Left forelimb (tissue), 1 donor: ENCODE measurements at regions not wholly inside any gene's neighbourhood (a gene's known extent, or its start where the extent isn't known, plus 50 kb on each side); places are given as distances from the start of the nearest gene placed in this dataset.

ENCODE experiments used
- DNase-seq: peaks from one replicate; pipeline ENCODE4 v3.0.0-alpha.2; 2018; ENCODE audit warnings: low spot score

DNA sequence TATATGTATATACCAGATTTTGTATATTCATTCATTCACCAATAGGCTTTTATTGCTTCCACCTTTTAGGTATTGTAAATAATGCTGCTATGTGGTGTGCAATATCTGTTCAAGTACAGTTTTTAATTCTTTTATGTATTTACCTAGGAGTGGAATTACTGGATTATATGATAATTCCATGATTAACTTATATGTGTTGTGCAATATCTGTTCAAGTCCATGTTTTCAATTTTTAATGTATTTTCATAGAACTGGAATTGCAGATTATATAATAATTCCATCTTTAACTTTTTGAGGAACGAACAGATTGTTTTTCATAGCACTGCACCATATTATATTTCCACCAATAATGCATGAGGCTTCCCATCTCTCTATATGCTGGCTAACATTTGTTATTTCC lies 50.6 kb upstream of the L3MBTL4 start:
- no peak for DNase-seq

DNA sequence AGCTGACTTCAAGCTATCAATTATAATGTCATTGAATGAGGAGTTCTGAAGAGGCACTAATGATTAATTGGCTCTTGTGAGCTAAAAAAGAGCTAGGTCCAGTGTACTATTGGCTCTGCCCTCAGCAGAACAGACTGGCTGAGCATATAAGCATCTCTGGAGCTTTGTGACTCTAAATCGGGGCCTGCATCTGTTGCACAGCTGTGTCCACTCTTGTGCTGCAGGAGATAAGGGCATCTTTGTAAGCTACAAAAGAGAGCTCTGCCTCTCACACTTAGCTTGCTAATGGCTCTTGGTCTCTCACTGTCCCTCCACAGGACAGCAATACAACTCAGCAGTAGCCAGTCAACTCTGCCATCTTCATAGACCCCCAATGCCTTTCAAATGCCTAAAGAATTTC lies 61.5 kb upstream of the L3MBTL4 start:
- DNase-seq: no peak

DNA sequence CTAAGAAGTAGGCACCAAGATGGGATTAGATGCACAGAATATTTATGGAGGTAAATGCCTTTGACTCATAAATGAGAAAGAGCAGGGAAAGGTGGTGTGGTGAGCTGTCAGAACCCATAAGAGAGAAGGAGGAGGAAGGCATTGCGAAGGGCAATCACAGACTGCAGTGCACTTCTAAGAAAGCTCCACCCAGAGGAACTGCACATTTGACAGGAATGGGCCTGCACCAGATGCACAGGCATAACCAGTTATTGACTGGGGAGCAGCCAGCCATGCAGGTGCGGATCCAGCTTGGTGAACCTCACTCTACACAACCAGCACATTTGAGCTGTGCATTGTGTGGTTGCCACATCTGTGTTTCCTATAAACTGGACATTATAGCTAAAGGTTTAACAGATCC lies 62.2 kb upstream of the L3MBTL4 start:
- DNase-seq: no peak

DNA sequence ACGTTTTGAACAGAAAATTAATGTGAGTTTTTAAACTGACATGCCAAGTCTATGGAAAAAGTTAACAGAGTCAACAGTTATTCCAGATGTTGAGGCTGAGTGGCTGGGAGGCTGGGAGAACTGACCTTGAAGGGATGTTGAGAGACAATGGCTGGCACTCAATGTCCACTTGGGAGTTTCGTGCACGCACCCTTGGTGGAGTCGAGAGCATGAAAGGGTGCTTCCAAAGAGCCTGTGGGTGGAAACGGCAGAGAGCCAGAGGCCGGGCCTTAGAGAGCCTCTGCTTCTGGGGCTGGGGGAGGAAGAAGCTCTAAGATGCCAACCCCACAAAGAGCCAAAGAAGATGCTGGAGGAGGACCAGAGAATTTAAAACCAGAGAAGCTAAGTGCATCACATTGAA lies 63.4 kb upstream of the L3MBTL4 start:
- no peak for DNase-seq

DNA sequence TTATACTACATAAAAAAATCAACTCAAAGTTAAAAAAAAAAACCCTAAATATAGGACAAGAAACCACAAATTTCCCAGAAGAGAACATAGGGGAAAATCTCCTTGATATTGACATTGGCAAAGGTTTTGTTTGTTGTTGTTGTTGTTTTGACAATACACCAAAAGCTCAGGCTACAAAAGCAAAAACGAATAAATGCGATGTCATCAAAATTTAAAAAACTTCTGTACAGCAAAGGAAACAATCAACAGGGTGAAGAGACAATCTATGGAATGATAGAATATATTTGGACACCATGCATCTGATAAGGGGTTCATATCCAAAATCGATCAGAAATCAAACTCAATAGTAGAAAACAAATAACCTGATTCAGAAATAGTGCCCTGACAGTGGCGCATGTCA lies 65.0 kb upstream of the L3MBTL4 start:
- no peak for DNase-seq

DNA sequence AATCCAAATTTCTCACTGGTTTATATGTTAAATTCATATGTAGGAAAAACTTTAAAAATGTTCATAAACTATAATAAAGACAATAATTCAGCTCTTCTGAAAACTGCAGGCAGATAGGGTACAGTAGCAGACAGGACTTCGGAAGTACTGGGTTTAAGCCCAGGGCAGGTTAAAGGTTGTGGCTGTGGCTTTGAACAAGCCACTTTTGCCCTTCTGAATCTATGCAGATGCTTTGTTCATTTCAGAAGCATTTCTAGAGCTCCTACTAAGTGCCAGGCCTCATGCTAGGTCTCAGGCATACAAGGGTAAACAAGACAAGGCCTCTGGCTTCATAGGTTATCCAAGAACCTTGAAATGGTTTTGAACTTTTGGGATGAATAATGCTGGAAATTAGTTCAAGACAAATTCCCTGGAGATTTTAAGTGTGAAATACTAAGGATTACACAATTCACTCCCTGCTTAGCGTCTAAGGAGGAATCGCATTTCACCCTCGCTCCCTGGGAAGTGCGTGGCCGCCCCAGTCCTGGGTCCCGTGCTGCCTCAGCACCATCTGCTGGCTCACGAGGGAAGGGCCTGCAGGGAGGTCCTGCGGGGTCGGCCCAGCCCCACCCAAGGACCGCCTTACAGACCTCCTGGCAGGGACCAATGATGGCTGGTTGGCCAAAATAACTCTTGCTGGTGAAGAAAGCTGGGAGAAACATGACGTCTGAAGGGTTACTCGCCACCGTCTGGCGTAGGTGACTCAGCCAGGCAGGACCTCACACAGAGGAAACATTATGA lies 67.7 kb upstream of the L3MBTL4 start:
- peak; percentile 73 for DNase-seq

DNA sequence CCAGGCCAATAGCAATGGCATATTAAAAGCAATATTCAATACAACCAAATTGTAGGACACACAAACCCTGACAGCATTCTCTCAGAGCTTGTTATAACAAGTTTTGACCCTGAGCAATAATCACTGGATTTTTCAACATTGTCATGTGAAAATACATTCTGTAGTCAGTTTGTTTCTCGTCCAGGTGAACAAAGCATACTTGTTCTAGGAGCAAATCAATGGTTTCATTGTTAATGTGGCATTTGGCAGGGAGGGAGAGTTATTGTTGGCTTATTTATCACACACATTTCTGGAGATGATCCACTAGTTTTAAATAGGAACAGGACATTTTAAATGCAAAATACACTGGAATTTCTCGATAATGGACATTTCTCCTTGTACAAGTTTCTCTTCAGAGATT lies 69.9 kb upstream of the L3MBTL4 start:
- DNase-seq: no peak

DNA sequence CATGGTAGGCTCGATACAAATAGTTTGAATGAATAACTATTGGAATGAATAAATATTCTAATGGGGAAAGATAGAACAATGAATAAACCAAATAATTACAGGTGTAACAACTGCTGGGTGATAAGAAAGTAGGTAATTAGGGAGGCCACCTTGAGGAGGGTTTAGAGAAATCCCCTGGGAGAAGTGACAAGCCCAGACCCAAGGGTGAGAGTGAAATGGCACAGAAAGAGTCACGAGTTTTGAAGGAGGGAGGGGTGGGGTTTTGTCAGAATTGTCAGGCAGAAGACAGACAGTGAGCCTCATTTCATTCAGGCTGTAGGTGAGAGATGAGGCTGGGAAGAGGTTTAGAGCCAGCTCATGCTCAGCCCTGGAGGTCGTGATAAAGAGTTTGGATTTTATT lies 71.6 kb upstream of the L3MBTL4 start:
- no peak for DNase-seq

DNA sequence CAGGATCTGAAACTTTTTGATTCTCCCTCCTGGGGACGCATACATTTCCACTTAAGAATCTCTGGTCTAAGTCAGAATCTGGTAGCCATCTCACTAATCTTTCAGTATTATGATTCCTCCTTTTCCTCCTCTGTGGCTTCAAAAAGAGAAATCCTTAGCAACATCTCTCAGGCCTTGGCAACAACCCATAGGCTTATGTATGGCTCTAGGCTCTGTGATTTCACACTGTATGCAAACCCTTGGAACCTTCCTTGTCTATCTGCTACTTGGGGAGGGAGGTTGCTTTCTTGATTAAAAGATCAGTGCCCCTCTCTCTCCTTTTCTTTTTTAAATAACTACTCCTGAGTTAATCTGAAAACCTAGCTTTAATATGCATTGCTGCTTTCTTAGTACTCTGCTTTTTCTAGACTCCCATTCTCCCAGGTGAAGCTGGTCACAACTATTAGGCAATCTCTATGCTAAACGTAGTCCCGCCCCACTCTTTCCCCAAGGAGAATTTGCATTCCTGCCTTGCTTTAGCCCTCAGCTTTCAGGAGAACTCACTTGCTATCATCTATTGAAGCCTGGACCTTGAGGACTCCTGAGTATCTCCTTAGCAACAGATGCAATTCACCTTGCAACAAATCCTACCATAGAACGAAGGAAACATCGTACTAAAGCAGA lies 72.2 kb upstream of the L3MBTL4 start:
- no peak for DNase-seq

DNA sequence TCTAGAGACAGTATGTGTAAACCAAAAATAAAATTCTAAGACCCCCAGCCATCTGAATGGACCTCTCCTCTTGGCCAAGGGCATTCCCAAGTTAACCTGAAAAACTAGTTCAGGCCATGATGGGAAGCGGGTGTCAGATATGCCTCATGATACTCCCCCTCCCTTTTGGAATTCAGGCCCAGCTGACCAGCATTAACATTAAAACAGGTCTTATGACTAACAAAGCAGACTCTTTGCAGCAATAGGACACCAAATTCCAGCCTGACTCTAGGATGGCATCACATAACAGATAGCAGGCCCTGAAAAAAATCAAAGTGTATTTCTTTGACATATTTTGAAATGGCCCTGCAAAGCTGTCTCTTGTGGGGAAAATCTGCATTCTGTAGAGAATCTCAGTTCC lies 73.3 kb upstream of the L3MBTL4 start:
- no peak for DNase-seq

DNA sequence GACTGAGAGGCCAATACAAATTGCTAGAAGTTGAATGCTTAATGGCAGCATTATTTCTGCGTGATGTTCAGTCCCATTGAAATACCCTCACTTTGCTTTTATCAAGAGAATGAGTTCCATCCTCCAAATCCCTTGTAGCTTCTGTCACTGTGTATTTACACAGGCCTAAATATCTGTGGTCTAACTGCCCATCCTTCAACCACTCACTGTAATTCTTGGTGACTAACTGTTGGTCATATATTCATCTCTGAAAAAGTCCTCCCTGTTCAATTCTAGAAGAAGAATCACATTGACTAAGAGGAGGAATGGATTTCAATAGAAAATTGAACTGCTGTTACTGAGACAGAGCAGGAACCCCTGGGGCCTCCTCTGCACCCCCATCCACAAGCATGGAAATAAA lies 74.2 kb upstream of the L3MBTL4 start:
- DNase-seq: no peak

DNA sequence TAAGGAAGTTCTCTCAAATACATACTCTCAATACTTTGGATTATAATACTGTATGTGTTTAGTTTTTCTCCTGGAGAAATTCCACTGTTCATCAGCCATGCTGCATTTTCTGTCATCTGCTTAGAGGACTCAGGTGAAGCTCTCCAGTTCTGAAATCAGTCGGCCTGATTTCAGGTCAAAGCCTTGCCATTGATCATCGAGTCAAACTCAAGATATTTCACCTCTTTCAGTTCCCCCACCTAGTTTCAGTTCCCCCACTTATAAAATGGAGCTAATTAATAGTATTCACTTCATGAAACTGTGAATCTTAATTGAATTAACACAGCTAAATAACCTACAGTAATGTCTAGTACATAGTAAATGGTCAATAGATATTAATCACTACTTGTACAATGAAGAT lies 75.3 kb upstream of the L3MBTL4 start:
- DNase-seq: no peak

DNA sequence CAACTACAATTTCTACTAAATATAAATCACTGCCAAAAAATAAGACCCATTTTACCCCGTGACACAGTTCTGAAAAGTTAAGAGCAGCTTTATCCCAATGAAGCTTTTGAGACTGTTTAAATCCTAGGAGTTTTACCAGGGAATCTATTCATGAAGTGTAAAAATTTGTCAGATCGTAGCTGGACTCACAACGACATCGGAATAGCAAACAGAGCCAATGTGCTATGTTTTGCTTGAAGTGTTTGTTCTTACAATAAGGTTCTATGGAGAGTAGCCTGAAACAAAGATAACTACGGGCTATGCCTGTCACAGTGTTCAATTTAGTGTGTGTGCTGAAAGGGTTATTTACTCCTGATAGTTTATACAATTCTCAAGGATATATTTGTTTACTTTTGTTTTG lies 78.5 kb upstream of the L3MBTL4 start:
- no peak for DNase-seq

DNA sequence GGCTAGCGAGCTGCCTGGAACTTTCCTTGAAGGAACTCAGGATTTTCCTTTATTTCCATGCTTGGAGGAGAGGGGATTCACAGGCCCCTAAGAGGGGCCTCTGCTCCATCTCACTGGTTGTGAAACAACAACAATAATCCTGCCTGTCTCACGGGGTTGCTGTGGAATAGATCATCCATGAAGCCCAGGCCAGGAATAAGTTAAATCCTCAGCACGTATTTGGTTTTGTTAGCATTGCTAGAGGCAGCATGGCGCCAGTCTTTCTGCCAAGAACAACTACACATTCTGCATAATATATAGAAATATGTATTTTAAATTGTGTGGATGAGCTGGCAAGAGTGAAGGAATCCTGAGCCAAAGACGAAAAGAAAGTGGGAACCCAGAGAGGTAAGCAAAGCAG lies 80.8 kb upstream of the L3MBTL4 start:
- no peak for DNase-seq

DNA sequence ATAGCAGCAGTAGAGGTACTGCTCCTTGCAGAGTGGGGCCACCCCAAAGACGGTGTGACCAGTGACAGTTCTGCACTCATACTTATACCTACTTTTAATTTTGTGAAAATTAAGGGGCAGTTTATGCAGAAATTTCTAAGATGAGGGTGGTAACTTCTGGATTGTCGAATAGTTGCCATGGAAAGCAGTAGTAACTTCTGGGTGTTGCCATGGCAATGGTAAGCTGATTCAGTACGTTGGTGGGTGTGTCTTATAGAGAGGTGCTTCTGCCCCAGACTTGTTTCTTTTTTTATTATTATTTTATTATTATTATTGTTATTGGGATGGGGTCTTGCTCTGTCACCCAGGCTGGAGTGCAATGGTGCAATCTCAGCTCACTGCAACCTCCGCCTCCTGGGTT lies 82.8 kb upstream of the L3MBTL4 start:
- DNase-seq: no peak

DNA sequence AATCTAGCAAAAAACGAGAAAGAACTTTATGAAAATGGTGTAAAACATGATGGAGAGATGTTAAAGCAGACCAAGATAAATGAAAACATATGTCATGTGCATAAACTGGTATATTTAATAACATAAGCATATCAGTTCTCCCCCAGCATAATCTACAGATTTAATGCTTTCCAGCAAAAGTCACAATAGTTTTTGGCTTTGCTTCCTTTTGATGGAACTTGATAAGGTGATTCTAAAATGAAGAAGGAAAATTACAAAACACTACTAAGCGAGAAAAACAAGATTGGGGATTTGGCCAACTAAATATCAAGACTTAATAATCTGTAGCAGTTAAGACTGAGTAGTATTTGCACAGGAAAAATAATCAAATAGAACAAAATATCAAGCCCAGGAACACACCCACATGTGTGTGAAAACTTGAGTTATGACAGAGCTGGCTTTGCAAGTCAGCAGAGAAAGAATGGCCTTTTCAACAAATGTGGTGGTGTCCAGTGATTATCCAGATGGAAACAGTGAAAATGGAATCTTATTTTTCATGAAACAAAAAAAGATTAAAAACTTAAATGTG lies 83.7 kb upstream of the L3MBTL4 start:
- no peak for DNase-seq

DNA sequence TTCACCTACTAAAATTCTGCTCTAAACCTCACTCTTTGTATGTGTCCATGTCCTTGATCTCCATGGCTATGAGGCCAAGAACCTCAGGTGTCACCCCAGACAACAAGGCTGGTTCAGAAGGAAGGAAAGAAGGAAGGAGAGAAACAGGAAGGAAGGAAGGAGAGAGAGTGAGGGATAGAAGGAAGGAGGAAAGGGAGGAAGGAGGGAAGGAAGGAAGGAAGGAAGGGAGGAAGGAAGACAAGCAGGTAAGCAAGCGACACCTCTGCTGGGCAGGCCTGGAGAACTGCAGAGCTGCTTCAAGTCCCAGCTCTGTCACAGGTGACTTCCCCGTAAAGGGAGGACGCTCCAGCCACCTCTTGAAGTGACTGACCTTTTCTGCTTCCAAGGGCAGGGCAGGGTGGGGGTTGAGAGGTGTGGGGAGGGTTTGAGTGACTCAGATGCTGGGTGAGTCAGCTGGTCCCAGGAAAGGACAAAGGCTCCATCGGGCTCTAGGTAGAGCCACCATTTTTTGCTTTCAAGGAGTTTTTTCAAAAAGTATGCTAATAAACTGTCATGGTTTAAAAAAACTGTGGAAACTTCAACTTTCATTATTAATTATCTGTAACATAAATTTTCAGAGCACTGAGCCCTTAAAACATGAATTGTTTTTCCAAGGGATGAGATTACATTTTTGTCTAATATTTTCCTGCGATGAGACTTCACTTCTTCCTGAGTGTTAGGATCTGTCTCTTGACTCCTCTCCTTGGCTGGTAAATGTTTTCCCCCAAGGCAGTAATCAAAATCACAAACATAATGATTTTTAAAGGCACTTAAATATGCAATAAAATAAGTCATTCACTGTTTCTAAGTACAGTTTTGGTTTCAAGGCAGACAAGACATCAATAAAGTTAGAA lies 90.1 kb upstream of the L3MBTL4 start:
- no peak for DNase-seq

DNA sequence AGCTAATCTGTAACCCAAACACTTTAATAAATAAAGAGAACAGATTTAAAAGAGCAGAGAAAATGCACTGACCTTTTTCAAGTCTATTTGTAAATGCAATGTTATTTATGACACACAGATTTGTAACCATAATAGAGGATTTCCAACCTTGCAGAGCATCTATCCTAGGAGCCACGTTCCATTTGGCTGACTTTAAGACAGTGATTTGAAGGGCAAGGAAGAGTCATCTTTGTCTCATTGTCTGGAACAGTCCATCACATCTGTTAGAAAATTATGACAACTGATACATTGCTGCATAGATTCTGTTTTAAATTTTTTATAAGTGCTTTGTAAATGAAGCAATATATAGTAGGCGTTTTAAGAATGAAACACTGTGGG lies 90.8 kb upstream of the L3MBTL4 start:
- DNase-seq: no peak

DNA sequence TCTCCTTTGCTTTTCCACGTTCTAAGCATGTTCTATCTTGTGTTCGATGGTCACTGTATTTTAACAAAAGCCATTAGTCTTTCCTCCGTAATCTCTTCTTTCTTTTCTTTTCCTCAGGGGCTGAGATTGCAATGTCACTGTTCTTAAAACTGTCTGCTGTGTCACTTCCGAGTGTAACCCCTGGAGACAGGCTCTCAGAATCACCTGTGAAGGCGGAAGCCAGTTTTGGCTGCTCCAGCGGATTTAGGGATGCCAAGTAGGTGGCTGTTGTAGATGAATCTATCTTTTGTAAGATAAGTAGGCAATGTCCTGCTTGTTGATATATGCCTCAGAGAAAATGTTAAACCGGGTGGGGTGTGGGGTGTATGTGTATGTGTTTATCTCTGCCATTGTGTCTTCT lies 94.7 kb upstream of the L3MBTL4 start:
- no peak for DNase-seq

DNA sequence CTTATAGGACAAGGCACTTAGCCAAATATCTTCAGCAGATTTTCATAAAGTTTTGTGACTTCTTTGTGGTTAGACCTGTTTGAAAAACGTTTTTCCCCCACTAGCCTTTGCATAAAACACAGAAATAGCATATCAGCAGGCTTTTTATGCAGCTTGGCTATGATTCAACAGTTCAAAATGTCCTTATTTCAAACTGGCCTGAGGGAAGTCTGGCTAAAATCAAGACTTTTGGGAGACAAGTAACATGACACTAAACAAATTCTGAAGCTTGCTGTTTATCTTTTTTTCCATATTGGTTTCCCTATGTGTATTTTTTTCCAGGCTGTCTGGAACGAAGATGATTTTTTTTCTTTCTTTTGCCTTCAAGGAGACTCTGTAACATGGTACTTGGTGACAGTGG lies 95.1 kb upstream of the L3MBTL4 start:
- DNase-seq: no peak

DNA sequence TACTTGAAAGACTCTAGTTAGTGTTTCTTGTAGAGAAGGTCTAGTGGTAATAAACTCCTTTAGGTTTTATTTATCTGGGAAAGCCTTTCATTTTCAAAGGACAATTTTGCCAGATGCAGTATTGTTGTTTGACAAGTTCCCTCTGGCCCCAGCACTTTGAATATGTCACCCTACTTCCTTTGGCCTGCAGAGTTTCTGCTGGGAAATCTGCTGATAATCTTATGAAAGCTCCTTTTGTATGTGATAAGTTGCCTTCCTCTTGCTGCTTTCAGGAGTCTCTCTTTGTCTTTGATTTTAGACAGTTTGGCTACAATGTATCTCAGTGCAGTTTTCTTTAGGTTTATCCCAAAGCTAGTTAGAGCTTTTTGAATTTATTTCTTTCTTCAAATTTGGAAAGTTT lies 106.2 kb upstream of the L3MBTL4 start:
- no peak for DNase-seq

DNA sequence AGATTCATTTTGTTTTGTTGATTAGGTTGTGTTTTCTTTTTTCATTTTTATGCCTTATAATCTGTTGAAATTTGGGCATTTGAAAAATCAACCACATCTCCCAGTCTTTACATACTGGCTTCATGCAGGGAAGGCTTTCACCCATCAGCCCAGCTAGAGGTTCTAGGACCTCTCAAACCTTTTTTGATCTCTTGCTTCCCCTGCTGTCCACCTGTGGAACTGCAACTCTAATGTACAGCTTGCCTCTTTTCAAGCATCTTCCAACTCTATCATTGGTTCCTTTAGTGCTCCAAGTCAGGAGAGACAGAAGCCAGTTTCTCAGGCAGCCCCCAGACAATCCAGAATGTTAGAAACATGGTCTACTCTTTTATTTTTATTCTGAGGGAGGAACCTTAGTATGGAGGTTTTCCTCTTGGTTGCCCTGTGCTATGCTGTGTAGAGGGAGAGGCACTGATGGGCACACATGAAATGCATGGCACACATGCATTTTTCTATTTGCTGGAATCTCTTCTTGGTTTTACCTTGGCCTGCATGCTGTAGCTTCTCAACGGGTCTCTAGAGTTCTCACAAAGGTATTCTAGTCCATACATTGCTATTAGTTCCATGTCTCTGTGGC lies 107.2 kb upstream of the L3MBTL4 start:
- DNase-seq: no peak
